Hematopoietic multipotent progenitor cell treated with erythropoietin and hydrocortisone succinate and interleukin-3 and kit ligand, for 15 days (in vitro differentiated cells): ENCODE measurements at regions not wholly inside any gene's neighbourhood (a gene's known extent, or its start where the extent isn't known, plus 50 kb on each side); places are given as distances from the start of the nearest gene placed in this dataset.

Experiments used
- DNase-seq: peaks from one replicate; pipeline ENCODE4 v3.0.0-alpha.2; 2015; ENCODE audit warnings: low spot score

- DNase-seq = no peak
These were observed 60.6 kb upstream of the ADRA1B start for GRCh38 chr5:159855476-159856191.

- DNase-seq = no peak
These were observed 57.4 kb upstream of the ADRA1B start for GRCh38 chr5:159858871-159859270.

- no peak for DNase-seq
These were observed 55.2 kb upstream of the ADRA1B start for GRCh38 chr5:159861086-159861485.

GRCh38 chr5:159864885-159865691, 51.2 kb upstream of the ADRA1B start:
- no peak for DNase-seq

GRCh38 chr5:159866093-159866492, 50.2 kb upstream of the ADRA1B start:
- no peak for DNase-seq
